HUES48 (cell line): ENCODE measurements at regions not wholly inside any gene's neighbourhood (a gene's known extent, or its start where the extent isn't known, plus 50 kb on each side); places are given as distances from the start of the nearest gene placed in this dataset.

Experiments
- H3K27ac ChIP-seq: one replicate; pipeline ENCODE4 v1.7.0; 2013; ENCODE audit warnings: low read depth, low read length, inconsistent platforms
- H3K27me3 ChIP-seq: 2 replicates; pipeline ENCODE4 v1.6.1; 2013; ENCODE audit warnings: mild to moderate bottlenecking, low read length; ENCODE audit not compliant: control insufficient read depth, insufficient read depth
- H3K36me3 ChIP-seq: 2 replicates; pipeline ENCODE4 v1.6.1; 2013; ENCODE audit warnings: low read length; ENCODE audit not compliant: control insufficient read depth, insufficient read depth
- H3K4me1 ChIP-seq: 2 replicates; pipeline ENCODE4 v1.6.1; 2013; ENCODE audit warnings: mild to moderate bottlenecking, low read length; ENCODE audit not compliant: control insufficient read depth, insufficient read depth
- H3K4me3 ChIP-seq: 2 replicates; pipeline ENCODE4 v1.5.1; 2013; ENCODE audit warnings: mild to moderate bottlenecking, low read depth, low read length
- H3K9ac ChIP-seq: 2 replicates; pipeline ENCODE4 v1.6.1; 2013; ENCODE audit warnings: mild to moderate bottlenecking, low read depth, low read length, moderate library complexity
- H3K9me3 ChIP-seq: 2 replicates; pipeline ENCODE4 v1.6.1; 2013; ENCODE audit warnings: low read length; ENCODE audit not compliant: control insufficient read depth, insufficient read depth

GRCh38 chr7:97620495-97620894, 111.4 kb upstream of the TAC1 start:
- Histone ChIP-seq H3K4me3 (no peak overlapping the region), H3K9me3 (no peaks in the 10 kb centered on the region), H3K9ac (no peak overlapping the region), H3K36me3 (no peaks in the 10 kb centered on the region), H3K4me1 (no peaks in the 10 kb centered on the region), H3K27ac (no peak overlapping the region), H3K27me3 (no peaks in the 10 kb centered on the region)

- Histone ChIP-seq H3K4me3 (no peak overlapping the region), H3K9ac (no peak overlapping the region), H3K36me3 (no peaks in the 10 kb centered on the region)
Measured at GRCh38 chr7:97623333-97623732, 108.6 kb upstream of the TAC1 start.

GRCh38 chr7:97630116-97630515, 101.8 kb upstream of the TAC1 start:
- Histone ChIP-seq H3K4me1 (no peaks in the 10 kb centered on the region), H3K9ac (no peak overlapping the region), H3K27me3 (no peaks in the 10 kb centered on the region), H3K9me3 (no peaks in the 10 kb centered on the region), H3K27ac (no peak overlapping the region), H3K4me3 (no peak overlapping the region), H3K36me3 (no peaks in the 10 kb centered on the region)

More at GRCh38 chr7:97623333-97623732, 108.6 kb upstream of the TAC1 start:
- Histone ChIP-seq H3K9me3 (no peaks in the 10 kb centered on the region), H3K27ac (no peak overlapping the region), H3K4me1 (no peaks in the 10 kb centered on the region), H3K27me3 (no peaks in the 10 kb centered on the region)

GRCh38 chr7:97635622-97636021, 96.3 kb upstream of the TAC1 start:
- Histone ChIP-seq H3K27me3 (no peaks in the 10 kb centered on the region), H3K4me1 (no peaks in the 10 kb centered on the region), H3K9me3 (no peaks in the 10 kb centered on the region), H3K4me3 (no peak overlapping the region), H3K9ac (no peak overlapping the region), H3K27ac (no peak overlapping the region), H3K36me3 (no peaks in the 10 kb centered on the region)

- Histone ChIP-seq H3K27me3 (no peaks in the 10 kb centered on the region), H3K36me3 (no peaks in the 10 kb centered on the region), H3K27ac (peak overlapping the region; percentile 27), H3K4me3 (no peak overlapping the region), H3K9me3 (no peaks in the 10 kb centered on the region), H3K4me1 (no peaks in the 10 kb centered on the region; the same call in 1 of the 2 replicates), H3K9ac (no peak overlapping the region)
Measured at GRCh38 chr7:97639036-97639435, 92.8 kb upstream of the TAC1 start.

GRCh38 chr7:97659363-97660045, 72.4 kb upstream of the TAC1 start:
- no peaks in the 10 kb centered on the region for H3K4me1 ChIP-seq
- no peaks in the 10 kb centered on the region for H3K9me3 ChIP-seq
- no peak overlapping the region for H3K4me3 ChIP-seq
- H3K9ac ChIP-seq, result no peak overlapping the region
- H3K36me3 ChIP-seq, result no peaks in the 10 kb centered on the region
- H3K27ac ChIP-seq, result no peak overlapping the region
- H3K27me3 ChIP-seq, result no peaks in the 10 kb centered on the region

- Histone ChIP-seq H3K9ac (no peak overlapping the region), H3K27me3 (no peaks in the 10 kb centered on the region), H3K4me3 (no peak overlapping the region), H3K4me1 (no peaks in the 10 kb centered on the region), H3K27ac (no peak overlapping the region), H3K9me3 (no peaks in the 10 kb centered on the region), H3K36me3 (no peaks in the 10 kb centered on the region)
Measured at GRCh38 chr7:97667359-97667758, 64.5 kb upstream of the TAC1 start.

GRCh38 chr7:97671571-97671970, 60.3 kb upstream of the TAC1 start:
- Histone ChIP-seq H3K4me1 (no peaks in the 10 kb centered on the region), H3K36me3 (no peaks in the 10 kb centered on the region), H3K9me3 (no peaks in the 10 kb centered on the region), H3K27me3 (no peaks in the 10 kb centered on the region), H3K9ac (no peak overlapping the region), H3K27ac (no peak overlapping the region), H3K4me3 (no peak overlapping the region)

GRCh38 chr7:97680622-97681021, 51.3 kb upstream of the TAC1 start:
- H3K27me3 ChIP-seq, result no peaks in the 10 kb centered on the region
- no peaks in the 10 kb centered on the region for H3K4me1 ChIP-seq
- no peak overlapping the region for H3K4me3 ChIP-seq
- no peak overlapping the region for H3K27ac ChIP-seq
- no peaks in the 10 kb centered on the region for H3K9me3 ChIP-seq
- no peaks in the 10 kb centered on the region for H3K36me3 ChIP-seq
- no peak overlapping the region for H3K9ac ChIP-seq
